Fibroblast of lung (primary cell): ENCODE measurements at regions not wholly inside any gene's neighbourhood (a gene's known extent, or its start where the extent isn't known, plus 50 kb on each side); places are given as distances from the start of the nearest gene placed in this dataset.

Experiments used
- DNase-seq, 2 donors: peaks; one replicate each; pipeline versions ENCODE4 v3.0.0 to v3.0.0-alpha.2; 2010; ENCODE audit warnings: low read depth in 2 of 2
- H2AFZ ChIP-seq: 2 replicates; pipeline ENCODE4 v1.5.1; 2012; ENCODE audit warnings: low read length, control low read depth, inconsistent platforms
- H3K27ac ChIP-seq: 2 replicates; pipeline ENCODE4 v1.5.1; 2011; ENCODE audit warnings: low read length, control low read depth; ENCODE audit not compliant: insufficient read depth
- H3K27me3 ChIP-seq: 2 replicates; pipeline ENCODE4 v1.5.1; 2011; ENCODE audit warnings: mild to moderate bottlenecking, low read length; ENCODE audit not compliant: control insufficient read depth, insufficient read depth
- H3K36me3 ChIP-seq: 2 replicates; pipeline ENCODE4 v1.5.1; 2011; ENCODE audit warnings: low read length; ENCODE audit not compliant: control insufficient read depth, insufficient read depth
- H3K4me1 ChIP-seq: 2 replicates; pipeline ENCODE4 v1.5.1; 2011; ENCODE audit warnings: low read length; ENCODE audit not compliant: control insufficient read depth, insufficient read depth; ENCODE audit errors: extremely low read depth
- H3K4me2 ChIP-seq: 2 replicates; pipeline ENCODE4 v1.5.1; 2011; ENCODE audit warnings: low read length, control low read depth; ENCODE audit not compliant: insufficient read depth; ENCODE audit errors: extremely low read depth
- H3K4me3 ChIP-seq, 4 experiments: fragments of 200-600 bp in 1 of 4; sonication (generic) in 1 of 4; replicated peaks in 1 of 4; 2 replicates each; pipeline ENCODE4 v1.5.1; 2011 to 2016; ENCODE audit warnings: low read length in 4 of 4, low read depth in 3 of 4, mild to moderate bottlenecking in 3 of 4, control low read depth in 2 of 4, inconsistent platforms in 1 of 4, mixed read lengths in 1 of 4; ENCODE audit not compliant: insufficient read depth in 1 of 4; ENCODE audit errors: control extremely low read depth in 1 of 4
- H3K79me2 ChIP-seq: 2 replicates; pipeline ENCODE4 v1.5.1; 2012; ENCODE audit warnings: mild to moderate bottlenecking, low read length, inconsistent platforms; ENCODE audit not compliant: control insufficient read depth, insufficient read depth
- H3K9ac ChIP-seq: 2 replicates; pipeline ENCODE4 v1.5.1; 2011; ENCODE audit warnings: mild to moderate bottlenecking, low read length, control low read depth; ENCODE audit not compliant: insufficient read depth
- H3K9me3 ChIP-seq: 2 replicates; pipeline ENCODE4 v1.5.1; 2012; ENCODE audit warnings: low read depth, low read length; ENCODE audit not compliant: control insufficient read depth, insufficient read depth
- H4K20me1 ChIP-seq: 2 replicates; pipeline ENCODE4 v1.5.1; 2011; ENCODE audit warnings: low read length; ENCODE audit not compliant: control insufficient read depth, insufficient read depth; ENCODE audit errors: extremely low read depth
- EZH2 ChIP-seq: IDR thresholded peaks from 2 replicates; pipeline ENCODE4 v1.5.1; 2012; ENCODE audit warnings: low read length, control low read depth, mild to moderate bottlenecking; ENCODE audit errors: missing control alignments
- TF ChIP-seq, protein P1 (sequence below), 2 donors: IDR thresholded peaks in 1 of 2; conservative IDR thresholded peaks in 1 of 2; 1 replicate in 1 of 2; 2 replicates in 1 of 2; pipeline ENCODE4 v1.5.1; 2011 to 2012; ENCODE audit warnings: low read length in 2 of 2, control low read depth in 1 of 2, inconsistent platforms in 1 of 2, low read depth in 1 of 2, mild to moderate bottlenecking in 1 of 2

GRCh38 chr21:36535618-36536241 lies 55.8 kb upstream of the CLDN14 start:
- no peaks in the 10 kb centered on the region for H3K36me3 ChIP-seq
- no peak for TF ChIP-seq EZH2
- TF ChIP-seq, protein P1, sequence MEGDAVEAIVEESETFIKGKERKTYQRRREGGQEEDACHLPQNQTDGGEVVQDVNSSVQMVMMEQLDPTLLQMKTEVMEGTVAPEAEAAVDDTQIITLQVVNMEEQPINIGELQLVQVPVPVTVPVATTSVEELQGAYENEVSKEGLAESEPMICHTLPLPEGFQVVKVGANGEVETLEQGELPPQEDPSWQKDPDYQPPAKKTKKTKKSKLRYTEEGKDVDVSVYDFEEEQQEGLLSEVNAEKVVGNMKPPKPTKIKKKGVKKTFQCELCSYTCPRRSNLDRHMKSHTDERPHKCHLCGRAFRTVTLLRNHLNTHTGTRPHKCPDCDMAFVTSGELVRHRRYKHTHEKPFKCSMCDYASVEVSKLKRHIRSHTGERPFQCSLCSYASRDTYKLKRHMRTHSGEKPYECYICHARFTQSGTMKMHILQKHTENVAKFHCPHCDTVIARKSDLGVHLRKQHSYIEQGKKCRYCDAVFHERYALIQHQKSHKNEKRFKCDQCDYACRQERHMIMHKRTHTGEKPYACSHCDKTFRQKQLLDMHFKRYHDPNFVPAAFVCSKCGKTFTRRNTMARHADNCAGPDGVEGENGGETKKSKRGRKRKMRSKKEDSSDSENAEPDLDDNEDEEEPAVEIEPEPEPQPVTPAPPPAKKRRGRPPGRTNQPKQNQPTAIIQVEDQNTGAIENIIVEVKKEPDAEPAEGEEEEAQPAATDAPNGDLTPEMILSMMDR (conservative IDR thresholded peaks at IDR 0.05 in 1 of 2, IDR thresholded peaks at IDR 0.05 in 1 of 2; ENCODE audit: low read depth in 1 of 2, low read length in 2 of 2) = no peak
- DNase-seq = no peak
- no peak overlapping the region for H3K4me3 ChIP-seq
- no peaks in the 10 kb centered on the region for H3K4me1 ChIP-seq
- no peak overlapping the region for H3K9ac ChIP-seq
- peaks cover 4% of the 10 kb centered on the region for H3K27me3 ChIP-seq
- no peaks in the 10 kb centered on the region for H4K20me1 ChIP-seq
- H3K27ac ChIP-seq = no peak overlapping the region
- no peak overlapping the region for H3K4me2 ChIP-seq
- H3K79me2 ChIP-seq = no peaks in the 10 kb centered on the region
- no peak overlapping the region for H2AFZ ChIP-seq
- H3K9me3 ChIP-seq = no peaks in the 10 kb centered on the region

- Histone ChIP-seq H3K27me3 (peaks cover 15% of the 10 kb centered on the region), H3K4me2 (no peak overlapping the region), H2AFZ (no peak overlapping the region), H3K9me3 (no peaks in the 10 kb centered on the region), H3K27ac (no peak overlapping the region), H3K79me2 (no peaks in the 10 kb centered on the region), H4K20me1 (no peaks in the 10 kb centered on the region), H3K4me3 (no peak overlapping the region), H3K4me1 (no peaks in the 10 kb centered on the region), H3K36me3 (no peaks in the 10 kb centered on the region), H3K9ac (no peak overlapping the region)
- no peak for TF ChIP-seq EZH2
- TF ChIP-seq, protein P1 (conservative IDR thresholded peaks at IDR 0.05 in 1 of 2, IDR thresholded peaks at IDR 0.05 in 1 of 2; ENCODE audit: low read depth in 1 of 2, low read length in 2 of 2) = no peak
- DNase-seq = no peak
These were observed 58.8 kb upstream of the CLDN14 start for GRCh38 chr21:36538761-36539160.

DNA sequence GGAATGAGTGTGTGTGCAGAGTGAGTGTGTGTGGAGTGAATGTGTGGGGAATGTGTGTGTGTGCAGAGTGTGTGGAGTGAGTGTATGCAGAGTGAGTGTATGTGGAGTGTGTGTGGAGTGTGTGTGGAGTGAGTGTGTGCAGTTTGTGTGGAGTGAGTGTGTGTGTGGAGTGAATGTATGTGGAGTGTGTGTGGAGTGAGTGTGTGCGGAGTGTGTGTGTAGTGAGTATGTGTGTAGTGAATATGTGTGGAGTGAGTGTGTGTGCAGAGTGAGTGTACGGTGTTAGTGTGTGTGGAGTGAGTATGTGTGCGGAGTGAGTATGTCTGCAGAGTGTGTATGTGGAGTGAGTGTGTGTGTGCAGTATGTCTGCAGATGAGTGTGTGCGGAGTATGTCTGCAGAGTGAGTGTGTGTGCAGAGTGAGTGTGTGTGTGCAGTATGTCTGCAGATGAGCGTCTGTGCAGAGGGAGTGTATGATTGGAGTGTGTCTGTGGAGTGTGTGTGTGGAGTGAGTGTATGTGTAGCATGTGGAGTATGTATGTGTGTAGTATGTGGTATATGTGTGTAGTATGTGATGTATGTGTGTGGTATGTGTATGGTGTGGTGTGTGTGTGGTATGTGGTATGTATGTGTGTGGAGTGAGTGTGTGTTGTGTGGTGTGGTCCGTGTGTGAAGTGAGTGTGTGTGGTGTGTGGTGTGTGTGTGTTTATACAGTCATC lies 59.7 kb upstream of the CLDN14 start:
- H3K27ac ChIP-seq = no peak overlapping the region
- H3K36me3 ChIP-seq = no peaks in the 10 kb centered on the region
- no peak overlapping the region for H3K4me3 ChIP-seq
- no peaks in the 10 kb centered on the region for H3K79me2 ChIP-seq
- H3K9me3 ChIP-seq = no peaks in the 10 kb centered on the region
- H3K27me3 ChIP-seq = peaks cover 21% of the 10 kb centered on the region
- no peak for TF ChIP-seq EZH2
- TF ChIP-seq, protein P1 (conservative IDR thresholded peaks at IDR 0.05 in 1 of 2, IDR thresholded peaks at IDR 0.05 in 1 of 2; ENCODE audit: low read depth in 1 of 2, low read length in 2 of 2) = no peak
- H3K4me1 ChIP-seq = no peaks in the 10 kb centered on the region
- DNase-seq = no peak
- no peak overlapping the region for H3K9ac ChIP-seq
- no peak overlapping the region for H2AFZ ChIP-seq
- H4K20me1 ChIP-seq = no peaks in the 10 kb centered on the region
- H3K4me2 ChIP-seq = no peak overlapping the region
